Erythroblast (primary cell): ENCODE measurements at regions not wholly inside any gene's neighbourhood (a gene's known extent, or its start where the extent isn't known, plus 50 kb on each side); places are given as distances from the start of the nearest gene placed in this dataset.

Experiments
- DNase-seq, 2 experiments: peaks; one replicate each; lab custom pipeline; 2025; lab: John Stamatoyannopoulos, UW
- GATA1 ChIP-seq: IDR thresholded peaks from 2 replicates; pipeline ENCODE4 v1.6.1; 2011; ENCODE audit warnings: low read depth, mild to moderate bottlenecking, control low read depth, low read length, moderate library complexity
- POLR2A ChIP-seq: IDR thresholded peaks from 2 replicates; pipeline ENCODE4 v1.6.1; 2011; ENCODE audit warnings: mild to moderate bottlenecking, low read length

DNA sequence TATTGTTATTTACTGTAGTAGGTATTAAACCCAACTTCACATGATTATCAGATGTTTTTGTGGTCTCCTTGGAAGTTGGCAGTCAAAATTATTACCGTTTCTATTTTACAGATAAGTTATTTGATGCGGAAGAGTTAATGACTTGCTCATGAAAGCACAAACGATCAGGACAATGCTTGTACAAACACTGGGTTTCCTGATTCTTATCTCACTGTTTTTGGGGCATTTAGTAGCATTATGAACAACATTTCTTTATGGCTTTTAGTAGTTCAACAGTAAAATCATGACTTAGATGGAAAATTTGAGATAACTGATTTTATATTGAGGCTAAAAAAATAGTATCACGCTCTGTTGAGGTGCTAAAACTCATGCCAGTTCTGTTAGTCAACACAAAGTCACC, 361.5 kb upstream of the MBL2 start:
- DNase-seq = no peak

DNA sequence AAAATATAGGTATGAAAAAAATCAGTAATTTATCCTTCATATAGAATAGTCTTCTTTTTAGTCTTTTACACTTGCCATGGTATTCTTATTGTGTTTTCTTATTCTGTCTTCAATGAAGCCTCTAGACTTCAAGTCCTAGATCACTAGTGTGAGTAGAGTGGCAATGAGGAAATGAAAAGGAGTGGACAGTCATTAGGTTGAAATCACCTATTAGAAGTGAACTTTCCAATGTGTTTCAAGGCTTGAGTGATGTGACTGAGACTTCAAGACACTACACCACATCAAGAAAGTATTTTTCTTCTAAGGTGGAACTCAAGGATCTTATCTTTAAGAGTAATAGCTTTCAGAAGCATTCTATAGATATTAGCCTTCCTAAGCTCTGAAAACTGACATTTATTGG, 357.8 kb upstream of the MBL2 start:
- TF ChIP-seq POLR2A (no peak), GATA1 (no peak)
- DNase-seq = no peak

More for the DNA sequence above, 361.5 kb upstream of the MBL2 start:
- TF ChIP-seq POLR2A (no peak), GATA1 (no peak)

DNA sequence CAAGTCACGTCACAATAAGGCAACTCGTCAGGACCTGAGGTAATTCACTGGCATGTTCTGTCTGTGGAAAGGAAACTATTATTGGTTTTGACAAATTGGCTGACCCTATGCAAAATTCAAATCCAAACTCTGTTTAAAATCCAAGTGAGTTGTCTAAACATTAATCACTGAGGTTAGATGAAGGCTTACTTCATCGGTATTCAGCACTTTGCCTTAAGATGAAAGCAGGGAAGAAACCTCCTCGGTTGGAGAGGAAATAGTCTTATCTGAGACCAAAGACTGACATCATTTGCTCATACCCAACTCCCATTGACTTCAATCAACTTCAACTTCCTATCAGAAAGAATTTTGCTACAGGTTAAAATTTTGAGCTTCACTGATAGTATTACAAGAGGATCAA, 355.1 kb upstream of the MBL2 start:
- no peak for DNase-seq
- no peak for TF ChIP-seq GATA1
- TF ChIP-seq POLR2A = no peak

DNA sequence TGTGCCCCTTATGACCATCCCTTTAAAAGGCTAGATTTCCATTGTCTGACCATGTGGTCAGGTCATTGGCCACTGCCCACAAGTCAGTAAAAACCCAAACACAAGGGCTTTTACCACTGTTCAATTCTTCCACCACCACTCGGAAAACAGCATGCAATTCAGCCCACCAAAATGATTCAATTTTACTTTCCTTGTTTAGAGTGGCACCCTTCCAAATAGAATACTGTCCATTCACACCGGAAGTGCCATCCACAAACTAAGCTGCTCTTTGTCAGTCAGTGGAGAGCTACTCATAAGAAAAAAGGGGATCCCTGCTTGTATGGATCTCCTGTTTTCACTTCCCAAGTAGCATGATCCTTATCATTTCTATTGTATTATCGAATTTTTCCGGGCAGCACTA, 350.7 kb upstream of the MBL2 start:
- no peak for DNase-seq

DNA sequence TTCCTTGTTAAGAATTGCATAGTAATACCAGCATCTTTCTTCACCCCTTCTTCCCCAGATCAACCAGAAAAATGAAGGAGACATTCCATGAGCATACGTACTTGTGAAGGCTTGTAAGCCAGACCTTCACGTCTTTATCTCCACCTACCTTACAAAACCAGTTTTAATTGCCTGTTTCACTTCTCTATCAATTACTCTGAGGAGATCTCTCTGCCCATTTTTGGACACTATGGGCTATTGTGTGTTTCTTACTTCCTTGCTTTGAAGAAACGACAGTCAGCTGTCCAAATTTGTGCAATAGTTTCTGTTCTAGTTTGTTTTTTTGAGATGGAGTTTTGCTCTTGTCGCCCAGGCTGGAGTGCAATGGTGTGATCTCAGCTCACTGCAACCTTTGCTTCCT, 349.7 kb upstream of the MBL2 start:
- DNase-seq = no peak
- no peak for TF ChIP-seq POLR2A
- no peak for TF ChIP-seq GATA1

More for the DNA sequence above, 350.7 kb upstream of the MBL2 start:
- TF ChIP-seq GATA1 = no peak
- TF ChIP-seq POLR2A = no peak

DNA sequence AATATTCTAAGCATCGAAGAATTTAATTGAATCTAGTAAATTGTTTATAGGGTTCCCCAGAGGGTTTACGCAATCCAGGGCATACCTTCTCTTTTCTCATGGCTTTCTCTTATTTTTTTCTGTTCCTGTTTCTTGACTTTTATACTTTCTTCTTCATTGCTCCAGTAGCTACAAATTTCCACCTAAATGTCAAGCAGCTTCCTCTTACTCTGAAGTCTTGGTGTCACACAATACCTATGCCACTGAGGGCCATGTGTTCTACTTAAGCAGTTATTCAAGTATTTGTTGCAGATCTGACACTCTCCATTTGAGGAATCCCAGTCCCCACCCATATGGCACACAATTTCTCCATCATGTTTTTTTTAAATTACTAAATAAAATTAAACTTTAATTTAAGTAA, 343.1 kb upstream of the MBL2 start:
- TF ChIP-seq GATA1 (no peak), POLR2A (no peak)
- no peak for DNase-seq

DNA sequence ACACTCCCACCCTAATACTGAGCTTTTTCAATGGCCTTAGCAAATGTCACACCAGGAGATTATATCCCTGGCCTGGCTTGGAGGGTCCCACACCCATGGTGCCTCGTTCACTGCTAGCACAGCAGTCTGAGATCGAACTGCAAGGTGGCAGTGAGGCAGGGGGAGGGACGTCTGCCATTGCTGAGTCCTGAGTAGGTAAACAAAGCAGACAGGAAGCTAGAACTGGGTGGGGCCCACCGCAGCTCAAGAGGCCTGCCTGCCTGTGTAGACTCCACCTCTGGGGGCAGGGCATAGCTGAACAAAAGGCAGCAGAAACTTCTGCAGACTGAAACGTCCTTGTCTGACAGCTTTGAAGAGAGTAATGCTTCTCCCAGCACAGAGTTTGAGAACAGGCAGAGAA, 338.9 kb upstream of the MBL2 start:
- TF ChIP-seq POLR2A (no peak), GATA1 (no peak)

DNA sequence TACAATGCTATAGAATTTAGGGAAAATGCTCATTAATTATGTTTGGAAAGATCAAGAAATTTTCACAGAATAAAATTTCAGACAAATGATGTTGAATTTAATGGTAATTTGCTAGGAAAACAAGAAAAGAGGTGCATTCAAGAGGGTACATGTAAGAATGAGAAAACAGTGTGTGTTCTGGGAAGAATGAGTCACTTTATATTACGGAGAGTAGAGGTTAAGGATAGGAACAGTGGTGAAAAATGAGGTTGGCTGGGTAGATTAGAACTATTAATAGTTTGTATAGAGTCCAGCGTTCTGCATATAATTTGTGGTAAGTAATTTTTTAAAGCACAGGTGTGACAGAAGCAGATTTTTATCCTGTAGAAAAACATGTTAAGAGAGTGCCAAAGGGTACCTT, 336.7 kb upstream of the MBL2 start:
- DNase-seq = no peak
- no peak for TF ChIP-seq POLR2A
- TF ChIP-seq GATA1 = no peak

More for the DNA sequence above, 338.9 kb upstream of the MBL2 start:
- DNase-seq = no peak

DNA sequence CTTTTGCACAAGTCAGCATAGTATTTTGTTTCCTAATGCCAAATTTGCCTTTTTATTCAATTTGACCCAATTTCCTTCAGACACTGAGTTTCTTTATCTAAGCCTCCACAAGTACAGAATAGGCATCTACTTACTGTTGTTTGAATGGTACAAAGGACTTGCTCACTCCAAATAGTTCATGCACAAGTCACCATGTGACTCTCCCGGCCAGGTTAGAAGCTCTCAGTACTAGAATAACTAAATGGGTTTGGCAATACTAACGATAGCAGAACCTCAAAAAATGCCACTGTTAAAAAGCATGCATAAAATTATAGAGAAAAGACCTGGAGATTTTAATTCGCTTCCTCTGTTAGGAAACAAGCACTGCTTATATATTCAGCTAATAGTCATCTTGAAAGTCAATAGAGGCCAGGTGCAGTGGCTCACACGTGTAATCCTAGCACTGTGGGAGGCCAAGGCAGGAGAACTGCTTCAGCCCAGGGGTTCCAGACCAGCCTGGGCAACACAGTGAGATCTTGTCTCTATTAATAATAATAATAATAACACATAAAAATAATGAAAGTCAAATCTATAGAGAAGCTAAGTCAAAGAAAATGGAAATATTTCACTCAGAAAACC, 335.8 kb upstream of the MBL2 start:
- DNase-seq = no peak
- TF ChIP-seq POLR2A = no peak
- TF ChIP-seq GATA1 = no peak

DNA sequence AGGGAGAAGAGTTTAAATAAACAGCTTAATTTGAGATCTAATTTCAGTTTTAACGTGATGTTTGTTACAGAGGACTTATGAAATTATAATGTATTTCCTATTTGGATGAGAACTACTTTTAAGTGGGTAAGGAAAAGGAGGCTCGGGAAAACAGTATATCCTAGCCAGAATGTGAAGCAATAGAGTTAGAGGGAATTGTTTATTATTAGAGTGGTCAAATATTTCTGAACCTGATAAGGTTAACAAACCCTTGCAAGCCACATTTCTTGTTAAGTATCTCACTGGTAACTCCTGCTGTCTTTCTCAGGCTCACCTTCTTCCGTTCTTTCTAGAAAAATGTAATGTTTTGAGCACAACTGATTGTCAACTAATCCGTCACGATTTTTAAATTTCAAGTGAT, 335.1 kb upstream of the MBL2 start:
- TF ChIP-seq GATA1 (no peak), POLR2A (no peak)
- no peak for DNase-seq

DNA sequence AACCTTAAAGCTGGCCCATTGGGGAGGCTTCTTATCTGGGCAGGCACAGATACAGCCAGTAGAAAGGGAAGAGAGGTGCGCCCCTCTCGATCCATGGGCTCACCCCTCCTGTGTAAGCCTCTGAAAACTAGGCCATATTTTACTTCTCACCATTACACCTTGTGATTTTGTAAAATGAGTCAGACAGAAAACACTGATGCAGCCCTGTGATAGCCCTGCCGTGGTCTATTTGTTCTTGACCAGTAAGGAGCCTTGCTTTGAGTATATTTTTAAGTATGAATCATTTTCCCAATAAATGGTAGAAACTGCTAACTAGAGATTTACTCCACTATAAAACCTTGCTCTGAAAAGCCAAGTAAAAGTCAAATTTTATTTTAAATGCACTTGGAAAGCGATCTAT, 329.8 kb upstream of the MBL2 start:
- no peak for DNase-seq
- no peak for TF ChIP-seq GATA1
- no peak for TF ChIP-seq POLR2A

DNA sequence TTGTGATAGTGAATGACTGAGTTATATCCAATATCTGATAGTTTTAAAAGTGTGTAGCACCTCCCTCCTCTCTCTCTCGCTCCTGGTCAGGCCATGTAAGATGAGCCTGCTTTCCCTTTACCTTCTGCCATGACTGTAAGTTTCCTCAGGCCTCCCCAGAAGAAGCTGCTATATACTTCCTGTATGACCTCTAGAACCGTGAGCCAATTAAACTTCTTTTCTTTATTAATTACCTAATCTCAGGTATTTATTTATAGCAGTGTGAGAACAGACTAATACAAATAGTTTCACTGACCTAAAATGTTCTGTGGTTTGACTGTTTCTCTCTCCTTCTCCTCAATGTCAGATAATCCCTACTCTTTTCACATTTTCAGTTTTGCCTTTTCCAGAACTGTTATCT, 321.3 kb upstream of the MBL2 start:
- TF ChIP-seq GATA1 (no peak), POLR2A (no peak)
- no peak for DNase-seq

DNA sequence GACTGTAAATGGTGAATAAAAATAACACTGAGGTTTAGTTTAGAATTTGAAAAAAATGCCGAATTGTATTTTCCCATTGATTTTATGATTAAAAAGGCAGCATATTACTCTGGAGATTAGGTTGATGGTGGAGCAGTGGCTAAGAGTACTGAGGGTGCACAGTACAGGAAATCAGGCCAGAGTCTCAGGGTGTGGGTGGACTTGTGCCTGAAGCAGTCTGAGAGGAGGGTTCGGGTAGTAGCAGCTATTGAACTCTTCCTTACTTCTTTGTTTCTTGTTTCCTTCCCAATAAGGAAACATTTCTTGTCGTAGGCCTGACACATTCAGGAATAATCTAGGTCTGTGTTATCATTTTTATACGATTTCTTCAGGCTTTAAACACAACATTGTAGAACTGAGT, 319.0 kb upstream of the MBL2 start:
- no peak for DNase-seq
- TF ChIP-seq POLR2A (no peak), GATA1 (no peak)

DNA sequence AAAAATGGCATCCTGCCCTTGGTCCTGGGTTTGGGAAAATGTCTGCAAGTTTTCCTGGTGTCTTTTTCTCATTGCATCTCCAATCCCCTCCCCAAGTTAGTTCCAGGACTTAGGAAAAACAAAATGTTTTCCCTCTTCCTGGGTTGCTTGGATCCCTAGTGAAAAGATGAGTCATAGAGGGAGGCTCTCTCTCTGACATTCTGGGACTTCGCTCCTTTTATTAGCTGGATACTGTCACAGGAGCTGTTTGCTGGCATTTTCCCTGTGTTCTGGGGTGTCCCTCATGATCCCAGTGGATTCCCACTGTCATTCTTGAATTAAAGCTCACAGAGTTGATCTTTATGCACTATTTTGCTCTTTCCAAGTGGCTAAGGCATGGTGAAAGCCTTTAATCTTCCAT, 316.4 kb upstream of the MBL2 start:
- DNase-seq = no peak
- TF ChIP-seq GATA1 (no peak), POLR2A (no peak)

DNA sequence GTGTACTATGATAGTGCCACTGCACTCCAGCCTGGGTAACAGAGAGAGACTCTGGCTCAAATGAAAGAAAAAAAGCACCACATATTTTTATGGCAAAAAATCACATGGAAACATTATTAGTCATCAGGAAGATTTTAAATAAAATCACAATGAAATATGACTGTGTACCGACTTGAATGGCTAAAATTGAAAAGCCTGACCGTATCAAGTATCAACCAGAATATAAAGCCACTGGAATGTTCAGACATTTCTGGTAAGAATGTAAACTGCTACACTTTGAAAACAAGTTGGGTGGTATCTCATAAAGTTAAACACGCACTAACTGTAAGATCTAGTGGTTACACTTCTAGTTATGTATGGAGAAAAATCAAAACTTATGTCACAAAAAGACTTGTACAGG, 306.7 kb upstream of the MBL2 start:
- no peak for TF ChIP-seq GATA1
- DNase-seq = no peak
